Heart left ventricle (tissue), 16 donors: ENCODE measurements at regions not wholly inside any gene's neighbourhood (a gene's known extent, or its start where the extent isn't known, plus 50 kb on each side); places are given as distances from the start of the nearest gene placed in this dataset.

Source experiments
- ATAC-seq, 4 donors: fragments of 200-7000 bp; cut with Tn5 transposase; one replicate each; pipeline ENCODE4 v1.9.1; 2020 to 2022; ENCODE audit warnings: moderate library complexity in 4 of 4, mild to moderate bottlenecking in 3 of 4, moderate number of reproducible peaks in 1 of 4
- DNase-seq, 5 donors: peaks; one replicate each; pipeline ENCODE4 v3.0.0-alpha.2; 2020
- H3K27ac ChIP-seq, 12 donors: fragments of 200-600 bp; sonication (generic) in 4 of 12; one replicate each; pipeline versions ENCODE4 v1.5.0 to v1.8.0; 2016 to 2022; ENCODE audit warnings: mild to moderate bottlenecking in 2 of 12
- H3K27me3 ChIP-seq, 9 donors: fragments of 200-600 bp; sonication (generic) in 2 of 9; one replicate each; pipeline versions ENCODE4 v1.5.1 to v1.8.0; 2016 to 2022; ENCODE audit warnings: mild to moderate bottlenecking in 3 of 9
- H3K36me3 ChIP-seq, 9 donors: fragments of 200-600 bp; sonication (generic) in 2 of 9; one replicate each; pipeline versions ENCODE4 v1.5.0 to v1.8.0; 2018 to 2022; ENCODE audit warnings: mild to moderate bottlenecking in 2 of 9
- H3K4me1 ChIP-seq, 12 donors: fragments of 200-600 bp; sonication (generic) in 4 of 12; one replicate each; pipeline versions ENCODE4 v1.5.0 to v1.8.0; 2016 to 2022; ENCODE audit warnings: mild to moderate bottlenecking in 3 of 12
- H3K4me3 ChIP-seq, 12 donors: fragments of 200-600 bp; sonication (generic) in 4 of 12; one replicate each; pipeline versions ENCODE4 v1.5.0 to v1.8.0; 2017 to 2022; ENCODE audit warnings: mild to moderate bottlenecking in 9 of 12, moderate library complexity in 4 of 12
- H3K9me3 ChIP-seq, 12 donors: fragments of 200-600 bp; sonication (generic) in 4 of 12; one replicate each; pipeline versions ENCODE4 v1.5.0 to v1.8.0; 2016 to 2022; ENCODE audit warnings: mild to moderate bottlenecking in 1 of 12
- POLR2A ChIP-seq, 2 donors: fragments of 450-650 bp; IDR thresholded peaks; one replicate each; pipeline ENCODE4 v1.6.1; 2017; ENCODE audit warnings: antibody characterized with exemption in 2 of 2, mild to moderate bottlenecking in 2 of 2, moderate library complexity in 2 of 2
- WGBS, 4 donors: extraction: QIAGEN DNeasy Blood & Tissue Kit in 2 of 4; methylation state at CpG; one replicate each; pipeline versions ENCODE4 v1.1.5 to v1.1.7; 2013 to 2018; 5-methylcytosine and 5-hydroxymethylcytosine counted together
- intact Hi-C, 10 donors: fragments of 100-400 bp; cut with DNase I; formaldehyde crosslinking; loops; one replicate each; pipeline versions ENCODE4 v1.11.1 to v1.14.2; 2022
- TF ChIP-seq, protein P1 (sequence below), 12 donors: fragments of 200-600 bp; sonication (generic) in 4 of 12; IDR thresholded peaks; one replicate each; pipeline versions ENCODE4 v1.5.0 to v1.8.0; 2018 to 2022; ENCODE audit warnings: antibody characterized with exemption in 12 of 12, mild to moderate bottlenecking in 5 of 12
- donor health status: ischemic (EF 13 %, LVEDD 7.1; RV severe dilation, severe dysfunction).
- donor health status: healthy with polysubstance abuse.
- donor health status: DM: no; HTN: yes; CAD: no.
- donor health status: DM: no; HTN: no; CAD: no.
- donor health status: ischemic (EF 25% LVEDD 6.9; RV normal size, moderate dysfunction).
- donor health status: ischemic (EF 25% LVEDD 5.7; RV mildly dilated, moderate dysfunction).
- donor health status: healthy.
- donor health status: DM: yes; HTN: yes; CAD: no.
- donor health status: ischemic (EF 35%, LVEDD 5.7; RV mildly dilated, moderate dysfunction).
- donor health status: nonischemic (EF 11% LVEDD 7.7; RV severe dilation, severe dysfunction).
- donor health status: DM: yes; HTN: yes; CAD: no.
- donor health status: PGD.
- donor health status: ischemic (EF 29% LVEDD 5.4; RV normal size, mild dysfunction).
- donor health status: nonischemic (EF 23%, LVEDD 6.1; RV moderate dilation, normal function).

DNA sequence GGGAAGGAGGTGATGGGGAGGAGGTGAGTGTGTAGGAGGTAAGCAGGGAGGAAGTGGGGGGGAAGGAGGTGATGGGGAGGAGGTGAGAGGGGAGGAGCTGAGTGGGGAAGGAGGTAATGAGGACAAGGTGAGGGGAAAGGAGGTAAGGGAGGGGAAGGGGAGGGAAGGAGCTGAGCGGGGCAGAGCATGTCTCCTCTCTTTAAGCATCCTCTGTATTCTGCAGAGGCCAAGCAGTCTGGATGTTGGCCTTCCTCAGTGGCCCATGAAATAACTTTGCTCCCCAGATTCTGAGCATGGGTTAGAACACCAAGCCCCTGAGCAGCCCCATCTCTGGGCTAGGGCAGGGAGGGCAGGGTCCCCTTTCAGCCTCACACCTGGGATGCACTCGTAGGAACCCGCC, 84.6 kb downstream of the EDN3 start:
- Histone ChIP-seq H3K9me3 (no peaks in the 10 kb centered on the region), H3K27me3 (peaks cover 0 to 37% (median 9%) of the 10 kb centered on the region in 9 donors), H3K27ac (no peak overlapping the region), H3K4me3 (no peak overlapping the region), H3K36me3 (no peaks in the 10 kb centered on the region), H3K4me1 (no peaks in the 10 kb centered on the region)
- no peak for DNase-seq
- WGBS, 4 donors, result 51 to 73% (median 63%) methylated on average over 2 to 3 of the region's 3 CpGs
- no peak for ATAC-seq
- TF ChIP-seq, protein P1, sequence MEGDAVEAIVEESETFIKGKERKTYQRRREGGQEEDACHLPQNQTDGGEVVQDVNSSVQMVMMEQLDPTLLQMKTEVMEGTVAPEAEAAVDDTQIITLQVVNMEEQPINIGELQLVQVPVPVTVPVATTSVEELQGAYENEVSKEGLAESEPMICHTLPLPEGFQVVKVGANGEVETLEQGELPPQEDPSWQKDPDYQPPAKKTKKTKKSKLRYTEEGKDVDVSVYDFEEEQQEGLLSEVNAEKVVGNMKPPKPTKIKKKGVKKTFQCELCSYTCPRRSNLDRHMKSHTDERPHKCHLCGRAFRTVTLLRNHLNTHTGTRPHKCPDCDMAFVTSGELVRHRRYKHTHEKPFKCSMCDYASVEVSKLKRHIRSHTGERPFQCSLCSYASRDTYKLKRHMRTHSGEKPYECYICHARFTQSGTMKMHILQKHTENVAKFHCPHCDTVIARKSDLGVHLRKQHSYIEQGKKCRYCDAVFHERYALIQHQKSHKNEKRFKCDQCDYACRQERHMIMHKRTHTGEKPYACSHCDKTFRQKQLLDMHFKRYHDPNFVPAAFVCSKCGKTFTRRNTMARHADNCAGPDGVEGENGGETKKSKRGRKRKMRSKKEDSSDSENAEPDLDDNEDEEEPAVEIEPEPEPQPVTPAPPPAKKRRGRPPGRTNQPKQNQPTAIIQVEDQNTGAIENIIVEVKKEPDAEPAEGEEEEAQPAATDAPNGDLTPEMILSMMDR (IDR thresholded peaks at IDR 0.05), result no peak
- intact Hi-C loops, result no loop called here

DNA sequence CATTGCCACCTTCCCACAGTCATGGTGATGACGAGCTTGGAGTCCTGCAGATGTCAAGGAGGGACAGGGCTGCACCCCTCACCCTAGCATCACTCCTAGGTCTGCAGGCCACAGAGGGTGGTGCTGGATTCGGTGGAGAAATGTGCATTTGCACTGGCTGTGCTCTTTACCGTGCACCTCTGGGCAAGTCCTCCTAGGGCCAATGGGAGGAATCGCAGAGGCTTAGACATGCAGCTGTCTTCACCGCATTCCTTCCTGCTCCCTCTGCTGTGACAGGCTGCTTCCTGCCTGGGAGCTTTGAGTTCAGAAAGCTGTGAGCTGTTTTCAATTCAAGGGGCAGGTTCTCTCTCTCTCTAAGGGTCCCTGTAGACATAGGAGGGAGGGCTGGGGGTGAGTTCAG, 85.1 kb downstream of the EDN3 start:
- Histone ChIP-seq H3K4me3 (no peak overlapping the region), H3K27ac (no peak overlapping the region), H3K27me3 (peaks cover 0 to 33% (median 9%) of the 10 kb centered on the region in 9 donors), H3K4me1 (no peaks in the 10 kb centered on the region), H3K9me3 (no peaks in the 10 kb centered on the region), H3K36me3 (no peaks in the 10 kb centered on the region)
- TF ChIP-seq POLR2A (IDR thresholded peaks at IDR 0.05), result no peak
- TF ChIP-seq, protein P1 (IDR thresholded peaks at IDR 0.05), result no peak
- no peak for DNase-seq
- WGBS, 4 donors, result 8 to 18% (median 11%) methylated on average over 2 to 5 of the region's 5 CpGs
- ATAC-seq, result no peak
- intact Hi-C loops, result no loop called here

DNA sequence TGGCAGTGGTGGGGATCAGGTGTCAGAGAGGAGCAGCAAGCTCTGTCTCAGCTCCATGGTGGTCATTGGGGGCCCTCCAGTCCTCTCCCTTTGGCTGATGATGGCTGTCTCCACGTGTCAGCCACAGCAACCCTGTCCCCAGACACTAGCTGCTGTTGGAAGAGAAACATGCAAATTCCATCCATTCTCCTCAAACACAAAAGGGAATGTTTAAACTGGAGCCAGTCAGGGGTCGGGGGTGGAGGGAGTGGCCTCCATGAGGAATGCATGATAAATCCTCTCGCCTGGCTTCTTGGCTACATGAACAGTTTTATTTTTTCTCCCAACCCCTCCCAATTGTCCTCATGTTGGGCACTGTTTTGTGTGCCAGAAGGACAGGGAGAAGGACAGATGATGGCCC, 86.4 kb downstream of the EDN3 start:
- no peak for ATAC-seq
- no peaks in the 10 kb centered on the region for H3K4me1 ChIP-seq
- no peak for TF ChIP-seq POLR2A (IDR thresholded peaks at IDR 0.05)
- TF ChIP-seq, protein P1 (IDR thresholded peaks at IDR 0.05), result no peak
- no peak overlapping the region for H3K27ac ChIP-seq
- DNase-seq, result no peak
- WGBS, 4 donors, result 25 to 29% (median 28%) methylated on average over 3 of the region's 3 CpGs
- no peaks in the 10 kb centered on the region for H3K36me3 ChIP-seq
- H3K4me3 ChIP-seq, result no peak overlapping the region
- H3K9me3 ChIP-seq, result no peaks in the 10 kb centered on the region
- intact Hi-C loops, result no loop called here
- H3K27me3 ChIP-seq, result peaks cover 0 to 19% (median 9%) of the 10 kb centered on the region in 9 donors

DNA sequence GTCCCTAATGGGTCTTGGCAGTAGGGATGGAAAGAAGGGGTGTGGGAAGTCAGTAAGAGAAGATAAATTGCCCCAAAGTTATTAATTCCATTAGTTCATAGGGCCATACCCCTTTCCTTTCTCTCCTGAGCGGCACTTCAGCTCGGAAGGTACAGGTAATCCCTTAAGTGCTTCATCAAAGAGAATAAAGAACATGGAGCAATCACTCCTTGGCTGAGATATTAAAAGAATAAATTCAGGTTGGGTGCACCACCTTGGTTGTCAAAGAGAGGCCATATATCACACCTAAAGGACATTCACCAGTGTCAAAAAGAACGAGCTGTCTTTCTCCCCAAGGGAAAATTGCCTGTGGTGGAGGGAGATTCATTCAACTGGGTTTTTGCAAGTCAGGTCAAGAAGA, 87.5 kb downstream of the EDN3 start:
- DNase-seq, result no peak
- Histone ChIP-seq H3K4me1 (no peaks in the 10 kb centered on the region), H3K36me3 (no peaks in the 10 kb centered on the region), H3K9me3 (no peaks in the 10 kb centered on the region), H3K27ac (no peak overlapping the region), H3K4me3 (no peak overlapping the region), H3K27me3 (peaks cover 0 to 14% (median 7%) of the 10 kb centered on the region in 9 donors)
- intact Hi-C loops, result no loop called here
- ATAC-seq, result no peak
- no peak for TF ChIP-seq POLR2A (IDR thresholded peaks at IDR 0.05)
- TF ChIP-seq, protein P1 (IDR thresholded peaks at IDR 0.05), result no peak
- WGBS, 4 donors, result 78 to 90% (median 83%) methylated on average over 3 of the region's 3 CpGs
